SK-N-SH (cell line): ENCODE measurements at regions not wholly inside any gene's neighbourhood (a gene's known extent, or its start where the extent isn't known, plus 50 kb on each side); places are given as distances from the start of the nearest gene placed in this dataset.

Experiments used
- CTCF ChIA-PET: fragments of 300-600, 350-600 bp; formaldehyde crosslinking; extraction: SDS; loops from one replicate; lab custom pipeline; 2021; lab: Yijun Ruan, JAX
- POLR2A ChIA-PET: fragments of 350-600 bp; sonication (Branson Sonifier 250); formaldehyde crosslinking; extraction: SDS; loops from one replicate; lab custom pipeline; 2020; ENCODE audit warnings: antibody characterized with exemption, inconsistent platforms; lab: Yijun Ruan, JAX
- DNase-seq: peaks from one replicate; pipeline ENCODE4 v3.0.0; 2012
- H2AFZ ChIP-seq: fragments of 200-600 bp; sonication (generic); 2 replicates; pipeline ENCODE4 v1.8.1; 2016; ENCODE audit warnings: antibody characterized with exemption, mild to moderate bottlenecking, low read depth
- H3F3A ChIP-seq: fragments of 200-600 bp; sonication (generic); replicated peaks from 2 replicates; pipeline ENCODE3; 2016; ENCODE audit warnings: antibody characterized with exemption, mild to moderate bottlenecking; ENCODE audit not compliant: insufficient read depth
- H3K27ac ChIP-seq, 2 experiments: fragments of 200-500 bp in 1 of 2; fragments of 200-600 bp in 1 of 2; sonication (Bioruptor generic) in 1 of 2; sonication (generic), shearing (Covaris generic) in 1 of 2; 2 replicates each; pipeline versions ENCODE4 v1.5.1 to v1.6.1; 2014 to 2016; ENCODE audit warnings: low read depth in 2 of 2, inconsistent platforms in 1 of 2, low read length in 1 of 2, mild to moderate bottlenecking in 1 of 2, mixed read lengths in 1 of 2
- H3K27me3 ChIP-seq: fragments of 200-600 bp; sonication (generic), shearing (Covaris generic); 2 replicates; pipeline ENCODE4 v1.6.1; 2016; ENCODE audit warnings: mixed run types; ENCODE audit not compliant: insufficient read depth
- H3K36me3 ChIP-seq, 2 experiments: fragments of 200-500 bp in 1 of 2; fragments of 200-600 bp in 1 of 2; sonication (Bioruptor generic) in 1 of 2; sonication (generic) in 1 of 2; replicated peaks in 1 of 2; 2 replicates each; pipeline versions ENCODE3 to v1.5.1; 2014 to 2016; ENCODE audit warnings: low read length in 1 of 2, mild to moderate bottlenecking in 1 of 2; ENCODE audit not compliant: insufficient read depth in 2 of 2, control insufficient read depth in 1 of 2
- H3K4me1 ChIP-seq, 2 experiments: fragments of 200-500 bp in 1 of 2; fragments of 200-600 bp in 1 of 2; sonication (Bioruptor generic) in 1 of 2; sonication (generic), shearing (Covaris generic) in 1 of 2; 2 replicates each; pipeline versions ENCODE4 v1.5.1 to v1.6.1; 2014 to 2016; ENCODE audit warnings: low read depth in 1 of 2, low read length in 1 of 2, mixed run types in 1 of 2; ENCODE audit not compliant: insufficient read depth in 2 of 2, control insufficient read depth in 1 of 2
- H3K4me2 ChIP-seq: fragments of 200-600 bp; sonication (generic), shearing (Covaris generic); 2 replicates; pipeline ENCODE4 v1.6.1; 2017; ENCODE audit warnings: mixed run types
- H3K4me3 ChIP-seq, 2 experiments: fragments of 200-500 bp in 1 of 2; fragments of 200-600 bp in 1 of 2; sonication (Bioruptor generic) in 1 of 2; sonication (generic), shearing (Covaris generic) in 1 of 2; 2 replicates each; pipeline versions ENCODE4 v1.5.1 to v1.8.1; 2014 to 2016; ENCODE audit warnings: low read depth in 2 of 2, inconsistent platforms in 1 of 2, low read length in 1 of 2, mild to moderate bottlenecking in 1 of 2, mixed read lengths in 1 of 2, moderate library complexity in 1 of 2
- H3K79me2 ChIP-seq: fragments of 200-600 bp; sonication (generic); 2 replicates; pipeline ENCODE4 v1.8.1; 2017; ENCODE audit warnings: mild to moderate bottlenecking; ENCODE audit not compliant: insufficient read depth
- H3K9ac ChIP-seq: fragments of 200-600 bp; sonication (generic); 2 replicates; pipeline ENCODE4 v1.6.1; 2017; ENCODE audit warnings: mixed run types
- H3K9me2 ChIP-seq: fragments of 200-600 bp; sonication (generic); 2 replicates; pipeline ENCODE4 v1.6.1; 2017; ENCODE audit warnings: mixed run types
- H3K9me3 ChIP-seq: fragments of 200-600 bp; sonication (generic); 2 replicates; pipeline ENCODE4 v1.6.1; 2017; ENCODE audit warnings: mixed run types, mild to moderate bottlenecking, moderate library complexity
- H4K20me1 ChIP-seq: fragments of 200-600 bp; sonication (generic); 2 replicates; pipeline ENCODE4 v1.6.1; 2017; ENCODE audit warnings: mild to moderate bottlenecking, mixed run types; ENCODE audit not compliant: insufficient read depth
- CHD2 ChIP-seq: fragments of 150-350 bp; IDR thresholded peaks from 2 replicates; pipeline ENCODE4 v1.6.1; 2018; ENCODE audit warnings: low read length; ENCODE audit not compliant: partially characterized antibody
- EP300 ChIP-seq, 2 experiments: IDR thresholded peaks; 2 replicates each; pipeline versions ENCODE4 v1.4.0 to v1.6.1; 2012; ENCODE audit warnings: borderline replicate concordance in 1 of 2, low read depth in 1 of 2, low read length in 1 of 2
- FOSL2 ChIP-seq: IDR thresholded peaks from 2 replicates; pipeline ENCODE4 v1.4.0; 2012; ENCODE audit warnings: low read depth, mild to moderate bottlenecking, moderate library complexity, borderline replicate concordance
- FOXJ3 ChIP-seq: sonication (generic); formaldehyde crosslinking; IDR thresholded peaks from 2 replicates; pipeline ENCODE4 v1.5.1; 2020; ENCODE audit warnings: mild to moderate bottlenecking, missing genetic modification reagents
- IRF3 ChIP-seq: fragments of 150-350 bp; IDR thresholded peaks from 2 replicates; pipeline ENCODE4 v1.6.1; 2016; ENCODE audit warnings: mild to moderate bottlenecking, low read depth, low read length
- JUND ChIP-seq: IDR thresholded peaks from 2 replicates; pipeline ENCODE4 v1.4.0; 2012
- MEF2A ChIP-seq: IDR thresholded peaks from 2 replicates; pipeline ENCODE4 v1.4.0; 2012; ENCODE audit warnings: low read depth, borderline replicate concordance
- NFIC ChIP-seq: IDR thresholded peaks from 2 replicates; pipeline ENCODE4 v1.4.0; 2012; ENCODE audit warnings: borderline replicate concordance
- RCOR1 ChIP-seq: fragments of 150-350 bp; IDR thresholded peaks from 2 replicates; pipeline ENCODE4 v1.6.1; 2017; ENCODE audit warnings: antibody characterized with exemption, low read length
- RXRA ChIP-seq: IDR thresholded peaks from 2 replicates; pipeline ENCODE4 v1.4.0; 2012; ENCODE audit warnings: low read depth, mild to moderate bottlenecking, borderline replicate concordance
- SMC3 ChIP-seq: IDR thresholded peaks from 2 replicates; pipeline ENCODE4 v1.6.1; 2012; ENCODE audit warnings: low read depth, low read length, improper control_type of control experiment
- TAF1 ChIP-seq: IDR thresholded peaks from 2 replicates; pipeline ENCODE4 v1.6.1; 2012; ENCODE audit warnings: low read depth, mild to moderate bottlenecking, low read length, moderate library complexity, borderline replicate concordance
- TEAD4 ChIP-seq: IDR thresholded peaks from 2 replicates; pipeline ENCODE4 v1.4.0; 2012; ENCODE audit warnings: mild to moderate bottlenecking, borderline replicate concordance; ENCODE audit not compliant: insufficient read depth
- YY1 ChIP-seq: IDR thresholded peaks from 2 replicates; pipeline ENCODE4 v1.4.0; 2012; ENCODE audit warnings: low read depth, mild to moderate bottlenecking
- WGBS: methylation state at CpG from one replicate; pipeline ENCODE4 v1.1.6; 2017; ENCODE audit warnings: low lambda C conversion rate; 5-methylcytosine and 5-hydroxymethylcytosine counted together
- TF ChIP-seq, protein P1 (sequence below): IDR thresholded peaks from 2 replicates; pipeline ENCODE4; 2012
- TF ChIP-seq, protein P2 (sequence below): IDR thresholded peaks from 2 replicates; pipeline ENCODE4 v1.6.1; 2012; ENCODE audit warnings: mild to moderate bottlenecking, low read depth, low read length, moderate library complexity

- ChIA-PET CTCF (interaction anchor here (2.1 kb wide), 1 partner anchor 17 kb away, joined by 4 read pairs; no protein-coding TSS in a partner anchor), POLR2A (no interaction called here)
- Histone ChIP-seq H3K79me2 (no peaks in the 10 kb centered on the region), H3K27ac (no peak overlapping the region), H3F3A (no peaks in the 10 kb centered on the region), H3K36me3 (no peaks in the 10 kb centered on the region), H3K4me3 (no peak overlapping the region), H3K9me2 (no peaks in the 10 kb centered on the region), H3K9me3 (no peaks in the 10 kb centered on the region; the same call in 1 of the 2 replicates), H3K9ac (no peak overlapping the region), H2AFZ (no peak overlapping the region), H3K27me3 (no peaks in the 10 kb centered on the region), H4K20me1 (no peaks in the 10 kb centered on the region), H3K4me2 (no peak overlapping the region), H3K4me1 (no peaks in the 10 kb centered on the region)
- TF ChIP-seq IRF3 (no peak), JUND (no peak), SMC3 (no peak), TAF1 (no peak)
- TF ChIP-seq, protein P1, sequence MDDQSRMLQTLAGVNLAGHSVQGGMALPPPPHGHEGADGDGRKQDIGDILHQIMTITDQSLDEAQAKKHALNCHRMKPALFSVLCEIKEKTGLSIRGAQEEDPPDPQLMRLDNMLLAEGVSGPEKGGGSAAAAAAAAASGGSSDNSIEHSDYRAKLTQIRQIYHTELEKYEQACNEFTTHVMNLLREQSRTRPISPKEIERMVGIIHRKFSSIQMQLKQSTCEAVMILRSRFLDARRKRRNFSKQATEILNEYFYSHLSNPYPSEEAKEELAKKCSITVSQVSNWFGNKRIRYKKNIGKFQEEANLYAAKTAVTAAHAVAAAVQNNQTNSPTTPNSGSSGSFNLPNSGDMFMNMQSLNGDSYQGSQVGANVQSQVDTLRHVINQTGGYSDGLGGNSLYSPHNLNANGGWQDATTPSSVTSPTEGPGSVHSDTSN, result no peak
- no peak for DNase-seq
- 51% methylated on average over 11 of the region's 11 CpGs for WGBS
These were observed 713.1 kb upstream of the SOX11 start for GRCh38 chr2:4979111-4979510.

DNA sequence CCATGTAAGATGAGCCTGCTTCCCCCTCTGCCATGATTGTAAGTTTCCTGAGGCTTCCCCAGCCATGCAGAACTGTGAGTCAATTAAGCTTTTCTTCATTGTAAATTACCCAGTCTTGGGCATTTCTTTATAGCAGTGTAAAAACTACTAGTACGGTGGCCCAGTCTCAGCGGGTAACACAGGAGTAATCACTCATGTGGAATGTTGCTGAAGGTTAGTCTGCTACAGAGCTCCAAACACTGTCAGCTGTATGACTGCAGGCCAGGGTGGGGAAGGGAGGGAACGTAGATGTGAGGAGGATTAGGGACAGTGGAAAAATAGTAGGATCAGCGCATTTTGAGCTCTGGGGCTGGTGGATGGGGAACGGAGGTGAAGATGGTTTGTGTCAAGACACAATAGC is 711.2 kb upstream of the SOX11 start:
- no peaks in the 10 kb centered on the region for H3K27me3 ChIP-seq
- H3K27ac ChIP-seq, result no peak overlapping the region
- TF ChIP-seq EP300 (IDR thresholded peaks at IDR 0.05; ENCODE audit: borderline replicate concordance in 1 of 2, low read depth in 1 of 2, low read length in 1 of 2), result no peak
- TF ChIP-seq, all 33 proteins: peak for 0
- Histone ChIP-seq H3K9me3 (peaks cover 4% of the 10 kb centered on the region; the same call in 1 of the 2 replicates), H3F3A (no peaks in the 10 kb centered on the region), H3K4me2 (no peak overlapping the region), H4K20me1 (no peaks in the 10 kb centered on the region), H3K36me3 (no peaks in the 10 kb centered on the region), H2AFZ (no peak overlapping the region), H3K9ac (no peak overlapping the region), H3K9me2 (no peaks in the 10 kb centered on the region), H3K79me2 (no peaks in the 10 kb centered on the region), H3K4me1 (no peaks in the 10 kb centered on the region), H3K4me3 (no peak overlapping the region)
- ChIA-PET CTCF (interaction anchor here (1.2 to 2.1 kb wide), 3 partner anchors 11 to 1792 kb away, joined by 4 to 9 read pairs (median 4); no protein-coding TSS in a partner anchor), POLR2A (no interaction called here)
- 47% methylated on average over 5 of the region's 5 CpGs for WGBS
- DNase-seq, result no peak

DNA sequence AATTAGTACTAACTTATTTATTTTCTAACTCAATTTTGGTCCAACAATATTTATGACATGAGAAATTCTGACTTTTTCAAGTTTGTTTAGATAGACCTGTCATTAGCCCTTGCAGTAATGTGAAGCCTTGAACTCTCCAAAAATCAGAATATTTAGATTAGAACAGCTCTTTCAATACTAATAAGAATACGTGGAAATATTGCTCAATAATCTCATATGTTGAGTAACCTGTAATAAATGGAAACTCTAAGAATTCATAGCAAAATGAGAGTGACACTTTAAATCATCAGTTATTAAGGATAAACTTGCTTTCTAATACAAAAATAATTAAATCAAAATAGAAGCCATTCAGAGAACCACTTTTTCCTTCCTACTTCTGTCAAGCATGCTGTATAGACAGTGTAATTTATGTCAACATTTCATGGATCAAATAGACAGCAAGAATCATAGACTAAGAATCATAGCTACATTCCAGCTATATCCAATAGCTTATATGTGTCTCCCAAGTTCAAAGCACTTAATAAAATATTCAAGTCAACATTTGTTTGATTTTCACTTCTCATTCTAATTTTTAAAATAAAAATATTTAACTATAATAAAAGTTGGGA is 710.3 kb upstream of the SOX11 start:
- H3K79me2 ChIP-seq, result no peaks in the 10 kb centered on the region
- no peaks in the 10 kb centered on the region for H3K9me2 ChIP-seq
- no peak overlapping the region for H3K4me3 ChIP-seq
- CTCF ChIA-PET, result interaction anchor here (1.6 to 1.7 kb wide), 2 partner anchors 10 to 12 kb away, joined by 5 to 9 read pairs; no protein-coding TSS in a partner anchor
- no peak overlapping the region for H3K4me2 ChIP-seq
- no peak overlapping the region for H2AFZ ChIP-seq
- H3F3A ChIP-seq, result no peaks in the 10 kb centered on the region
- DNase-seq, result no peak
- H3K36me3 ChIP-seq, result no peaks in the 10 kb centered on the region
- WGBS, result 9% methylated on average over 1 of the region's 1 CpG
- H3K27me3 ChIP-seq, result no peaks in the 10 kb centered on the region
- H3K9ac ChIP-seq, result no peak overlapping the region
- POLR2A ChIA-PET, result no interaction called here
- peaks cover 7% of the 10 kb centered on the region; the same call in 1 of the 2 replicates for H3K9me3 ChIP-seq
- H3K27ac ChIP-seq, result no peak overlapping the region
- no peaks in the 10 kb centered on the region for H4K20me1 ChIP-seq
- H3K4me1 ChIP-seq, result no peaks in the 10 kb centered on the region
- TF ChIP-seq, protein P2, sequence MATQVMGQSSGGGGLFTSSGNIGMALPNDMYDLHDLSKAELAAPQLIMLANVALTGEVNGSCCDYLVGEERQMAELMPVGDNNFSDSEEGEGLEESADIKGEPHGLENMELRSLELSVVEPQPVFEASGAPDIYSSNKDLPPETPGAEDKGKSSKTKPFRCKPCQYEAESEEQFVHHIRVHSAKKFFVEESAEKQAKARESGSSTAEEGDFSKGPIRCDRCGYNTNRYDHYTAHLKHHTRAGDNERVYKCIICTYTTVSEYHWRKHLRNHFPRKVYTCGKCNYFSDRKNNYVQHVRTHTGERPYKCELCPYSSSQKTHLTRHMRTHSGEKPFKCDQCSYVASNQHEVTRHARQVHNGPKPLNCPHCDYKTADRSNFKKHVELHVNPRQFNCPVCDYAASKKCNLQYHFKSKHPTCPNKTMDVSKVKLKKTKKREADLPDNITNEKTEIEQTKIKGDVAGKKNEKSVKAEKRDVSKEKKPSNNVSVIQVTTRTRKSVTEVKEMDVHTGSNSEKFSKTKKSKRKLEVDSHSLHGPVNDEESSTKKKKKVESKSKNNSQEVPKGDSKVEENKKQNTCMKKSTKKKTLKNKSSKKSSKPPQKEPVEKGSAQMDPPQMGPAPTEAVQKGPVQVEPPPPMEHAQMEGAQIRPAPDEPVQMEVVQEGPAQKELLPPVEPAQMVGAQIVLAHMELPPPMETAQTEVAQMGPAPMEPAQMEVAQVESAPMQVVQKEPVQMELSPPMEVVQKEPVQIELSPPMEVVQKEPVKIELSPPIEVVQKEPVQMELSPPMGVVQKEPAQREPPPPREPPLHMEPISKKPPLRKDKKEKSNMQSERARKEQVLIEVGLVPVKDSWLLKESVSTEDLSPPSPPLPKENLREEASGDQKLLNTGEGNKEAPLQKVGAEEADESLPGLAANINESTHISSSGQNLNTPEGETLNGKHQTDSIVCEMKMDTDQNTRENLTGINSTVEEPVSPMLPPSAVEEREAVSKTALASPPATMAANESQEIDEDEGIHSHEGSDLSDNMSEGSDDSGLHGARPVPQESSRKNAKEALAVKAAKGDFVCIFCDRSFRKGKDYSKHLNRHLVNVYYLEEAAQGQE, result no peak
- TF ChIP-seq TEAD4 (no peak), MEF2A (no peak), FOXJ3 (CRISPR knock-in tag) (no peak), TAF1 (no peak), EP300 (IDR thresholded peaks at IDR 0.05; ENCODE audit: borderline replicate concordance in 1 of 2, low read depth in 1 of 2, low read length in 1 of 2) (no peak), NFIC (no peak), RCOR1 (no peak), YY1 (no peak), RXRA (no peak), CHD2 (no peak), FOSL2 (no peak)
